DMS153 treated with DMSO at 0.1 percent for 48 hours (cell line): ENCODE measurements at regions not wholly inside any gene's neighbourhood (a gene's known extent, or its start where the extent isn't known, plus 50 kb on each side); places are given as distances from the start of the nearest gene placed in this dataset.
"Not testable (repeated sequence)": the region's sequence is repeated elsewhere in the genome, so short reads cannot be mapped to it uniquely, and the experiment has no call there.

ENCODE experiments used
- DNase-seq: peaks from one replicate; lab custom pipeline; 2025; ENCODE audit not compliant: unreplicated experiment; lab: John Stamatoyannopoulos, UW

DNA sequence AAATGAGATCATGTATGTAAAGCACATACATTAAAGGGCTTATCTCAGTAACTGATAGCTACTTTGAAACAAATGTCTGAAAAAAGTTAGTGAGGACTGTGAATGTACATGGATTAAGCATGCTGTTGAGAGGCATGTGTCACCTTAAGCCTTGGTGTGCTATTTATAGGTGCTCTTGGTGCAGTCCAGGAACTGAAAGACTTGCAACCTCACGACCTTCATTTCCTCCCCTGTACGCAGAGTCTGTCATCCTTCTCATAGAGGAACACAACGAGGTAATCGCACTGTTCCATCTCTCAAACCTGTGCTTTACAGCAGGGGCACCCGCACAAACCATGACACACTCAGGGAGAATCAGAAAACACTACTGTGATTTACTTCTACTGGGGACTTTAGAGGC, 65.6 kb downstream of the UFM1 start:
- DNase-seq = no peak

DNA sequence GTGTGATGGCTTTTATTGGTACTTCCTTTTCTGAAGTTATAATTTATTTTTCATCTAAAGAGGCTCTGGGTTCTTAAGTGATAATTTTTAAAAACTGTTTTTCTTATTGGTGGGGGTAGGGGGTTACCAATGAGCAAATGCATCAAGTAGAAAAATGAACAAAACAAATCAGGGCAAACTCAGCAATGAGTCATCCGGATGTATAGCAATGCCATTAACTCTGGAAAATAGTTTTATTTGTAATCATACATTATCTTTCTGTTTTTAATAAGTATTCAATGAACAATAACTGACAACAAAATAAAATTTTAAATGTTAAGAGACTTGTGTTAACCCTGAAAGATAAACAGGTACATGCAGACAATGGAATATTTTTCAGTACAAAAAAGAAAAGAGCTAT, 67.6 kb downstream of the UFM1 start:
- no peak for DNase-seq

DNA sequence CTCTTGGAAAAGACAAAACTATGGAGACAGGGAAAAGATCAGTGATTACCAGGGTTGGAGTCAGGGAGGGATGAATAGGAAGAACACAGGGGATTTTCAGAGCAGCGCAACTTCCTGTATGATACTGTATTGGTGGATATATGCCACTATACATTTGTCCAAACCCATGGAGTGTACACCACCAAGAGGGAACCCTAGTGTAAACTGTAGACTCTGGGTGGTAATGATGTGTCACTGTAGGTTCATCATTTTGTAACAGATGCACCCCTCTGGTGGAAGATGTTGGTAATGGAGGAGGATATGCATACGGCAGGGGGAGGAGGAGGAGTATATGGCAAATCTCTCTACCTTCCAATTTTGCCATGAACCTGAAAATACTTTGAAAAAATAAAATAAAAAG, 68.1 kb downstream of the UFM1 start:
- DNase-seq = no peak

DNA sequence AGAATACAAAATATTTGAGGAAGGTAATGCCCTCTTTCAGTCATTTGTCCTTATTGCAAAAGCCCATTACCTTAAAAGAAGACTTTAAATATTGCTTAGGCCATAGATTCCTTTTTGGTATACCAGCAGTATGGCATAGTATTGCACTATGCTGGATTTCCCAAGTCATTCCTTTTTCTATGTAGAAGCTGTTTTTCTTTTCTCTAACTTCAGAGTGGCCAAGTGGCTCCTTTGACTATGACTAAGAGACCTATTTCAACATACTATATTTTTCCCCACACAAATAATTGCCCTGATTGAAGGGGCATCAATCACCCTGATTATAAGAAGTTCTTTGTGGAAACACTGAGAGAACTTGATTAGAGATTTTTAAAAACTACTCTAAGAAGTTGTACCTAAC, 68.6 kb downstream of the UFM1 start:
- DNase-seq = no peak

DNA sequence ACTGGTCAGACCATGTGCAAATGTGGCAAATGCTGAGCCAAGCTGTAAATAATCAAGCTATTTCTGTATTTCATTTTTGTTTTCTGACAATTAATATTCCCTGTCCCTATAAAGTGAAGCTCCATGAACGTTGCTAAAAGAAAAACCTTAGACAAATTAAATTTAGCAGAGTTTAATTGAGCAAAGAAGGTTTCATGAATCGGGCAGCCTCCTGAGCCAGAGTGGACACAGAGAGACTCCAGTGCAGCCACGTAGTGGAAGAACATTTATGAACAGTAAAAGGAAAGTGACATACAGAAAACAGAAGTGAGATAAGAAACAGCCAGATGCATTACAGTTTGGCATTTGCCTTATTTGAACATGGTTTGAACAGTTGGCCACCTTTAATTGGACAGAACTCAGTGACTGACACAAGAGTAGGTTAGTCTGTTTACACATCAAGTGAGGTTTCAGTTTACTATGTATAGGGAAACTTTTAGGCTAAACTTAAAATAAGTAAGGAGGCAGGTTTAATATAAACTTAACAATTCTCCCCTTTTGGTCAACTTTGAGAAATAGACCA, 69.7 kb downstream of the UFM1 start:
- DNase-seq = no peak

DNA sequence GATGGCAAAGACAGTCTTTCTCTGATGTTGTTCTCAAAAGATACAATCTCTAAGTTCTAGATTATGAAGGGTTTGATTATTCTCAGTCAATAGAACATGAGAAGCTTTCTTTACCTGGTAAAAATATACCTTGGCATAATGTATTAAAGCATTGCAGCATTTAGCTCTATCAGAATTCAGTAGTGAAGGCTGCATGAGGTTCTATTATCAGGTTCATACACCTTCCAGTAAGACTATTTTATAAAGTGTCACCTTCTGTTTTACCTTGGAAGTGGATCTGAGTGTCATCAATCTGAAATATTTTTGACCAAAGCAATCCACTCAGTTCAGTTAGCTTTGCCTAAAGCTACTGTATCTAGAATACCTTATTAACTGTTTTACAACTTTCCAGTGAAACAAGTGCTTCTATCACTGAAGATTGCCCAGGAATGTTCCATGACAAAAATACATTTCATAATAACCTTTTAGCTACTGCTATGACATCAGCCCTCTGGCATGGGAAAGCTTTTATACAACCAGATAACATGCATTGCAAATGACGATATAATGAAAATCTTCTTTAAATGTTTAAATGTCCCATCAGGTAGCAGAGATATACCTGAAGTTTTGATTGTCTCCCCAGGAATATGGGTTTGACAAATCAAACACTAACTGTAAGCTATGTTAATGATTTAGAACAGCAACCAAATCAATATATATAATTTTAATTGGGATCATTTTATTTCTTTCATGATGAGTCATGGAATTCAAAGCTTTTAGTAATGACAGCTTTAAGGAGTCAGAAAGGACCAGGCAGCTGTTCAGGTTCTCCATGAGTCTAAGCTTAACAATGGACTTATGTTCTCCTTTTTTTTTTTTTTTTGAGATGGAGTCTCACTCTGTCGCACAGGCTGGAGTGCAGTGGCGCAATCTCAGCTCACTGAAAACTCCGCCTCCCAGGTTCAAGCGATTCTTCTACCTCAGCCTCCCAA, 72.2 kb downstream of the UFM1 start:
- no peak for DNase-seq

DNA sequence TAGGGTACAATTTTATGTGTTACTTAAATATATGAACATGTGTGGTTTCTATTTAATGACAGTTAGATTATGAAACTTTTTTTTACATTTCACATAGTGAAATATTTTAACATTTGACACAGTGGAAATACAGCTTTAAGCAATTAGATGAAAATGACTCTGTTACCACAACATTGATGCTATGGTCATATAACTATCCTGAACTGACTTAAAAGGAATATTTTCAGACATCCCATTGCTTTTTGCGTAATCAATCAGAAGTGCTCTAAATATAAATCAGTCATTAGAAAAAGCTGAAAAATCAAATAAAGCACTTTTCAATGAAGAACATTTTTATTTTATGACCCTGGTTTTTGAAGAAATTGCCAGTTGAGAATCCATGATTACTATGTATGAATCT, 80.3 kb downstream of the UFM1 start:
- DNase-seq = no peak

DNA sequence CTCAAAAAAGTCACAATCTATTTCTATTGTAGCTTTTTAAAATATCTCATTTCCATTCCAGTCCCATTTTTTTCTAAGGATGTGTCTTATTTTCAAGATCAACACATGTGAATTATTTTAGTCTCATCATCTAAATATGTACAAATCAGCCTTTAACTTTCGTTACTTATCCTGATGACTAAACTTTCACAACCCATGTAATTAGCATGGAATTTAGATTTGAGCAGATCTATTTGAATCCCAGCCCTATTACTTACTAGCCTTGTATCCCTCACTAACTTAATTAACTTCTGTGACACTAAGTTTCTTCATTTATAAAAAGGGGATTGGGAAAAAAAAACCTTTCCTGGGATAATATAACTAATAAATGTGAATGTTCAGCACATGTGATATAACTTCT, 81.1 kb downstream of the UFM1 start:
- DNase-seq = no peak

DNA sequence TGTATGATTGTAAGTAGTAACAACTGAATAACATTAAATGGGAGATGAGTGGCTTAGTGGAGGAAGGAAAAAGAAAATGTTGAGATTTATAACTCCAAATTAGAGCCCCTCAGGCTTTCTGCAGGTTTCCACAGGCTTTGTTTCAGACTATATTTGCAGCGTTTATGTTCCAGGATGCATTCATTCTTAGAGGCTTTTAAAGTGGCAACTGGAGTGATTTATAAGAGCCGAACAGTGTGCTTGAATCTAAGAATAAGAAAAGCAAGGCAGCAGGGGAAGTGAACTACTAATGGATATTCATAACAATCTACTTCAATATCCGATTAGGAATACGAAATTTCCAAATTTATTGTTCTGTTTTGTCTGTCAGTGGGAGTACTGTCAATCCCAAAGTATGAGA, 91.0 kb downstream of the UFM1 start:
- DNase-seq = no peak

DNA sequence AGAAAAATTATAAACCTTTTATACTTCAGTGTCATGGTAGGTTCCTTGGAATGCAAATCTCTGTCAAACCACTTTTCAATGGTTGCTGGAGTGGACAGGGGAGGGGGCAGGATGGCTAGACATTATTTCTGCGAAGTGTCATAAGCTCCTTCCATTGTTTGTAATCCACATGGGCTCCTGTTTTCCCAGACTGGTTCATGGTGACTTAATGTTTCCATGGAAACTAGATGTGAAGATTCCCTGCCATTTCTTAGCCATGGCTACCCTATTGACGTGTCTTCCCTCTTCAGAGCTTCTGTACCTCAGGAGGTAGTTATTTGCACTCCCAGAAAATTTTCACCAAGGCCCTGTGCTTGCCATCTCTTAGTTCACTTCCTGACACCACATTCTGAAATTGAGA, 95.3 kb downstream of the UFM1 start:
- DNase-seq = no peak

DNA sequence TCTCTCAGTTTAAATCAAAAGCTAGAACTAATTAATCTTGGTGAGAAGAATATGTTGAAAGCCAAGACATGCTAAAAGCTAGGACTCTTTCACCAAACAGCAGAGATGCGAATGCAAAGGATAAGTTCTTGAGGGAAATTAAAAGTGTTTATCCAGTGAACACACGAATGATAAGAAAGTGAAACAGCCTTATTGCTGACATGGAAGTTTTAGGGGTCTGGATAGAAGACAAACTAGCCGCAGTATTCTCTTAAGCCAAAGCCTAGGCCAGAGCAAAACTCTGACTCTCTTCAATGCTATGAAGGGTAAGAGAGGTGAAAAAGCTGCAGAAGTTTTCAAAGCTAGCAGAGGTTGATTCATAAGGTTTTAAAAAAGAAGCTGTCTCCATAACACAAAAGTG, 103.0 kb downstream of the UFM1 start:
- DNase-seq = no peak

DNA sequence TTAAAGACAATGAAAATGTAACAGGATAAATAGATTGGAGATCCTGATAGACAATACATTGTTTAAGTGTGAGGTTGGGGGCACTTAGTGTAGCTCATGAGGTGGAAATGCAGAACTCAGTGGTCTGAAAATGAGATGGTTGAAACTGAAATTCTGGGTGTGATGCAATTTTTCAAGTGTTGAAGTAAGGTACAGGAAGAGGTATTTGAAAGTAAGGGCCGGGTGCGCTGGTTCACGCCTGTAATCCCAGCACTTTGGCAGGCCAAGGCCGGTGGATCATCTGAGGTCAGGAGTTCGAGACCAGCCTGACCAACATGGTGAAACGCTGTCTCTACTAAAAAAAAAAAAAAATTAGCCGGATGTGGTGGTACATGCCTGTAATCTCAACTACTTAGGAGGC, 113.0 kb downstream of the UFM1 start:
- DNase-seq = no peak

DNA sequence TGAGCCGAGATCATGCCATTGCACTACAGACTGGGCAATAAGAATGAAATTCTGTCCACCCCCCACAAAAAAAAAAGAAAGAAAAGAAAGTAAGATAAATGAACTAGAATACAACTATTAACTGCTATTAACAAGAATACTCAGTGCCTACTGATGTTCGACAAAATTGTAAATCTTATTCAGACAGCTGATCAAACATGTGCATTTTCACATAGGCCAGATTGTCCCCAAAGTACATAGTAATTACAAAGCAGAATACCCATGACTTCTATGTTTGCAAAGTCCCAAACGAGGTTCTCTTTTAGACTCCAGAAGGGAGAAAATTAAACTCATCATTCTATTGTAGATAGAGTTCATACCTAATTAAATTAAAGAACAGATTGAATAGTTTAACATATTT, 113.4 kb downstream of the UFM1 start:
- DNase-seq = no peak

DNA sequence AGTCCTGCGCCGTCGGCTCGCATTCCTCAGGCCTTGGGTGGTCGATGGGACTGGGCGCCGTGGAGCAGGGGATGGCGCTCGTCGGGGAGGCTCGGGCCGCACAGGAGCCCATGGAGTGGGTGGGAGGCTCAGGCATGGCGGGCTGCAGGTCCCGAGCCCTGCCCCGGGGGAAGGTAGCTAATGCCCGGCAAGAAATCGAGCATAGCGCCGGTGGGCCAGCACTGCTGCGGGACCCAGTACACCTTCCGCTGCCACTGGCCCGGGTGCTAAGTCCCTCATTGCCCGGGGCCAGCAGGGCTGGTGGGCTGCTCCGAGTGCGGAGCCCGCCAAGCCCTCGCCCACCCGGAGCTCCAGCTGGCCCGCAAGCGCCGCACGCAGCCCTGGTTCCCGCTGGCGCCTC, 122.8 kb downstream of the UFM1 start:
- not testable (repeated sequence) for DNase-seq

DNA sequence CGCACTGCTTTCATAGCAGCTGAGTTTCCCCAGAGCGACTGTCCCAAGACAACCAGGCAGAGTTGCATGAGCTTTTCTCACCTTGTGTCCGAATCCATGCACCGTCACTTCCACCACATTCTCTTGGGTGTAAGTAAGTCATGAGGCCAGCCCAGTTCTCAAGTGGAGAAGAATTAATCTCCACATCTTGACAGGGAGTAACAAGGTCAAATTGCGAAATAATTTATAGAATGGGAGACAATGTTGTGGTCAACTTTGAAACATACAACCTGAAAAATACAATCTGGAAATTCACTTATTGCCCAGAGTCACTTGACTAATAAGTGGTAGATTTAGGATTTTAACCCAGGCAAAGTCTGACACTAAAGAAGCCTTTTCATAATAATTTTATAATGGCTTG, 123.7 kb downstream of the UFM1 start:
- no peak for DNase-seq

DNA sequence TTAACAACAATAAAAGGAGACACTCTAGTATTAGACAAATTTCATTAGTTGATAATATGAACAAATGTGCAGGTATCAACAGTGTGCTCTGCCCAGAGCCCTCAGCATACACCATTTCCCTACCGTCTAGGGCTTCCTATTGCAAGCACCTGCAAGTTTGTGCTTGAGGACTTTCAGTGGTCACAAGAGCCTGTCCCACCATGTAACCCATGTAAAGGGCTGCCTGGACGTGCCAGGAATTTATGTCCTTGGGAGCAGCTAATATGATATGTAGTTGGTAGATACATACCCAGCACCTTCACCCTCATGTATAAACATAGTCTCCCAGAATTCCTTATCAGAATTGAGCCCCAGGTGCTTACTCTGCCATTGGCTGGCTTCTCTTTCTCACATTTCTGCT, 128.0 kb downstream of the UFM1 start:
- no peak for DNase-seq

DNA sequence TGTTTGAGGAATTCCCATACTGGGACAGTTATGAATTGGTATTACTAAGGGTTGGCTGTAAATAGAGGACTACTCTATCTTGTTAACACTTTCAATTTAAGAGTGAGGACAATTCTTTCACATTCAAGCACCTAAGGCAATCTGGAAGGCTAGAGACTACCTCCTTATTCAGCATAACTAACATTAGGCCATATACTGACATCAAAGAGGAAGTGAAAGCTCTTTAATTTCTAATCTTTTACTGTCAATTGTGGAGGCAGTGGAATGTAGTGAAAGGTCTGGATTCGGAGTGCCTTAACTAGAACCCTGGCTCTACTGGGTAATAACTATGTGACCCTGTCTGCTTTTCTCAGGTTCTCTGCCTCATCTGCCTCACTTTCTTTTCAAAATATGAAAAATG, 134.0 kb downstream of the UFM1 start:
- DNase-seq = no peak

DNA sequence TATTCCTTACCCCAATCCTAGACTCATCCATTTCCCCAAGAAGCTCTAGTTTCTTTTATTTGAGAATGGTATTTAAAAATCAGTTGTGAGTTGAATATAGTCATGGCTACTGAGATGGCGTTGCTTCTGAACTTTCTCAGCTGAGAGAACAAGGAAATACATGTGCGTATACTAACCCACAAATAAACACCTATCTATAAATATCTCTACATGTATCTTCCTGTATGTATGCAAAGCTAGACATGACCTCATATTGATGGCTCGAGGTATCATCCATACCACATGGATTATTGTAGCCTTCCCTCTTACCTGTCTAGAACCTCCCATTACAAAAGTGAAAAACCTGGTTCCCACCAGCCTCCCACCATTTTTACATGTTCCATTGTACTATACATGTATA, 141.0 kb downstream of the UFM1 start:
- DNase-seq = no peak

DNA sequence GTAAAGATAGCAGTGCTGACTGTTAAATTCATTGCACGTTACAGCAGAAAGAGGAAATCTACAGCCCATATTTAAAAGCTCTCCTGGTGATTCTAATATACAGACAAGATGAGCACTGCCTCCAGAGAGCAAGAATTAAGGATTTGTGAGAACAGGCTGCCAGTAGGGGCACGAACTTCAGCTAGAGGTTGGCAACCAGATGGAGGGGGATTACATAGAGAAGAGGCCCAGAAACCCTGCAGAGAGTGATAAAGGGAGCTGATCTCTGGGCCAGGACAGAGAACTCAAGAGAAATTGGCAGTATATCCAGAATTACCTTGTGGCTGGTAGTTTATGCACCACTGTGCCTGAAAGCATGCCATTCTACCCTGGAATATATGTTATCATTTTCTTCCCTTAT, 144.8 kb downstream of the UFM1 start:
- no peak for DNase-seq

DNA sequence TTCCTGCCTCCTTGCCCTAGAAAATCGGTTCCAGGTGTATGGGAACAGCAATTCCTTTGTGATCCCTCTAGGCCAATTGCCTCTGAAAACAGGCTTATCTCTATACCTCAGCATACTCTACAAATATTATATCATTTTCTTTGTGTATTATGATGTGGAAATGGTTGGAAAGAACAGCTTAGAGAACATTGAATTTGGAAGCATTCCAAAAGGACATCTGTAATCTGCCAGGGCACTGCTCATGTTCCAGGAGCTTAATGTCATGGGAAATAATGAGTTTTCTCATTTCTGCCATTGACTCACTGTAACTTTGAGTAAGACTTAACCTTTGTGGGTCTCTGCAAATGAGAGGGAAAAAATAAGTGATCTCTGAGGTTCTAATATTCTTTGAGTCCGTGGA, 147.3 kb downstream of the UFM1 start:
- DNase-seq = no peak

DNA sequence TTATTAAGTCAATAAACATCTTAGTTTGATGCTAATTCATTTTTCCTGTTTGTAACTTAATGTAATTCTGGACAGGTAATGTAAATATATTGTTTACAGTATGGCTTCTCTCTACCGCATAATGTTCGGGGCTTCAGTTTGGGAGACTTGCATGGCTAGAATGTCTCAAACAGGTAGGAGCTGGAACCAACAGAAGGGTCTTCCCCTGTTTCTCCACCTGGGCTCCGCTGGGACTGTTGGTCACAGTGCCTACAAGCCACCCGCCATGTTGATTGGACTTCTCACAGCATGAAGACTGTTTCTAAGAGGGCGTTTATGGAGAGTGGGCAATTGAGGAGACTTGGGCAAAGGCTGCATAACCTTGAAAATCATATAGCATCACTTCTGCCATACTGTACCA, 148.6 kb downstream of the UFM1 start:
- no peak for DNase-seq

DNA sequence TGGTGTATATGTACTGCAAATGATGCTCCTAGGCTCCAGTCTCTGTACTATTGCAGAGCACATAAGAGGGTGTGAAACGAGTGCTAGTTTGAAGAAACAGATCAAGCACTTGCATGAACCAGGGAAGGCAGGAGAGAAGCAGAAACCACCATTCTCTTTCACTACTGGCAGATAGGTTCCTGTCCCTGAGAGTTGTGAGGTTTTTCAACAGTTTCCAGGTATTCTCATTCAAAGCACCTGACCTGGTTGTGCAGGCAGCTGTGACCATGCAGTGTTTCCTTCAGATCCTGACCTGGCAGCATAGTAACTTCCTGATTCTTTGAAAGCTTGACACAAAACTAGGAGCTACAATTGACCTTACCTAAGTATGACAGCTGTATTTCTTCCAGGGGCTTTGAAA, 164.9 kb downstream of the UFM1 start:
- no peak for DNase-seq

DNA sequence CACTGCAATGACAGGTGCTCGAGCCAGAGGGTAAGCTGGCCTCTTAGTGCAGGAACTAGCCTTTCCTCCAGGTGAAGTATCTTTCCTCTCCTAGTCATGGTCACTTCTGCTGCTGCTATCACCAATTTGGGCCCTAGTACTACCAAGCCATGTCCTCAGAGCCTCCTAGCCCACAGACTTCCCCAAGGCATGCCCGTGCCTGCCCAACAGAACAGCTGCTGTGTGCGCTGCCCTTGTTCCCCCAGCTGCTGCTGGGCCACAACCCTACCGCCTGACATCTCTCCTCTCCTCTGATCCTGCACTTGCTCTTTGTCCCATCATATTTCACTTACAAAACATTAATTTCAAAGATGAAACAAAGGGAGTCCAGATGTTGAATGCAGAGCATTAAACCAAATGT, 168.5 kb upstream of the FREM2 start:
- DNase-seq = no peak
